ENCODE measurements at regions not wholly inside any gene's neighbourhood (a gene's known extent, or its start where the extent isn't known, plus 50 kb on each side); places are given as distances from the start of the nearest gene placed in this dataset.
"Not testable (repeated sequence)": the region's sequence is repeated elsewhere in the genome, so short reads cannot be mapped to it uniquely, and the experiment has no call there.

- Mint-ChIP-seq H3K36me3 (ENCODE audit: low read depth) (no peaks in the 10 kb centered on the region), H3K27me3 (ENCODE audit: insufficient read depth) (peaks cover 70% of the 10 kb centered on the region), H3K4me3 (no peak overlapping the region), H3K9me3 (peaks cover 10% of the 10 kb centered on the region), H3K4me1 (no peaks in the 10 kb centered on the region), H3K27ac (no peak overlapping the region)
- H3K27me3 ChIP-seq (ENCODE audit: control insufficient read depth, insufficient read depth, low read length, poor library complexity, severe bottlenecking), result no peaks in the 10 kb centered on the region
- H3K9ac ChIP-seq (ENCODE audit: extremely low read depth, low read length, poor library complexity, severe bottlenecking), result no peak overlapping the region
- H3K4me1 ChIP-seq (ENCODE audit: control insufficient read depth, insufficient read depth, low read length), result no peaks in the 10 kb centered on the region
- no peak overlapping the region for H3K27ac ChIP-seq (ENCODE audit: low read depth, low read length)
- no peak for DNase-seq
- no peak for TF ChIP-seq CTCF (conservative IDR thresholded peaks at IDR 0.05)
- H3K9me3 ChIP-seq (ENCODE audit: control insufficient read depth, low read length), result no peaks in the 10 kb centered on the region
- WGBS, 2 experiments (ENCODE audit: insufficient coverage in 1 of 2, insufficient read length in 1 of 2), result 61 to 71% methylated on average over 4 to 5 of the region's 5 CpGs
- no peak overlapping the region for H3K4me3 ChIP-seq (ENCODE audit: low read length)
- no peaks in the 10 kb centered on the region for H3K36me3 ChIP-seq (ENCODE audit: control insufficient read depth, insufficient read depth, low read length)
These were observed 65.5 kb downstream of the RNF187 start for GRCh38 chr1:228552596-228553176.

- H3K27ac ChIP-seq (ENCODE audit: low read depth, low read length), result no peak overlapping the region
These were observed 66.9 kb downstream of the RNF187 start for GRCh38 chr1:228554107-228554506.

DNA sequence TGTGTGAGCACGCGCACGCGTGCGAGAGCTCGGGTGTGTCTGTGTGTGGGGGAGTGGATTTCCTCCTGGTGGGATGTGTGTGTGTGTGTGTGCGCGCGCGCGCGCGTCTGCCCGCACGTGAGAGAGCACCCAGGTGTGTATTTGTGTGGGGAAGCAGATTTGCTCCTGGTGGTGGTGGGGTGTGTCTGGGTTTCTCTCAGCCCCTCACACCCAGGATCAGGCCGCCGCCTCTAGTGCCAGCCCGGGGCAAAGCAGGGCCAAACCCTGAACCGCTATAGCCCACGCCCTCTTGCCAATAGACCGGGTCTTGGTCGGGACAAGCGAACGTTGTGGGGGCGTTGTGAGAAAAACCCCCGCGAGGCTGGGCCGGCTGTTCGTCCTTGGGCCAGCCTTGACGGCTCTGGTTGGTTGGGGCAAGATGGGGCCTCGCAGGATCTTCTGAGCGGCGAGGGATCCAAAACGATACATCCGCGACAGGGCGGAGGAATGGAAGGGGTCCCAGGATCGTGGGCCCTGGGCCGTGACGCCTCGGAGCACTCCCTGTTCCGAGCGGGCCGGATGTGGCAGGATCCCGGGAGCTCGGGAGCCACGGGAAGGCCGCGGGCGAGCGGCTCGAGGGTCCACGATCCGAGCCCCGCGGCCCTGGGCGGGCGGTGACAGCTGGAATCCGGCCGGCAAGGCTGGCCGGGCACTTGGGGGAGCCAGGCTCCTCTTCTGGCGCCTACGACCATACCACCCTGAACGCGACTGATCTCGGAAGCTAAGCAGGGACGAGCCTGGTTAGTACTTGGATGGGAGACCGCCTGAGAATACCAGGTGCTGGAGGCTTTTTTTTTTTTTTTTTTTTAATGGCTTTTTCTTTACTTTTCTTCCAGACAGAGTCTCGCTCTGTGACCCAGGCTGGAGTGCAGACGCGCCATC is 68.2 kb downstream of the RNF187 start:
- Mint-ChIP-seq H3K36me3 (ENCODE audit: low read depth) (no peaks in the 10 kb centered on the region), H3K27me3 (ENCODE audit: insufficient read depth) (peaks cover 50% of the 10 kb centered on the region), H3K9me3 (peaks cover 10% of the 10 kb centered on the region), H3K4me3 (no peak overlapping the region), H3K27ac (no peak overlapping the region), H3K4me1 (no peaks in the 10 kb centered on the region)
- Histone ChIP-seq H3K27me3 (ENCODE audit: control insufficient read depth, insufficient read depth, low read length, poor library complexity, severe bottlenecking) (no peaks in the 10 kb centered on the region), H3K36me3 (ENCODE audit: control insufficient read depth, insufficient read depth, low read length) (no peaks in the 10 kb centered on the region), H3K4me1 (ENCODE audit: control insufficient read depth, insufficient read depth, low read length) (no peaks in the 10 kb centered on the region), H3K4me3 (ENCODE audit: low read length) (no peak overlapping the region), H3K9ac (ENCODE audit: extremely low read depth, low read length, poor library complexity, severe bottlenecking) (no peak overlapping the region), H3K9me3 (ENCODE audit: control insufficient read depth, low read length) (no peaks in the 10 kb centered on the region), H3K27ac (ENCODE audit: low read depth, low read length) (no peak overlapping the region)
- TF ChIP-seq CTCF (conservative IDR thresholded peaks at IDR 0.05), result no peak
- peak; percentile 58 for DNase-seq
- WGBS, 2 experiments (ENCODE audit: insufficient coverage in 1 of 2, insufficient read length in 1 of 2), result 82 to 85% methylated on average over 58 to 71 of the region's 71 CpGs

More at GRCh38 chr1:228554107-228554506, 66.9 kb downstream of the RNF187 start:
- no peaks in the 10 kb centered on the region for H3K4me1 Mint-ChIP-seq
- no peak overlapping the region for H3K4me3 ChIP-seq (ENCODE audit: low read length)
- H3K9me3 Mint-ChIP-seq, result peaks cover 10% of the 10 kb centered on the region
- no peaks in the 10 kb centered on the region for H3K27me3 ChIP-seq (ENCODE audit: control insufficient read depth, insufficient read depth, low read length, poor library complexity, severe bottlenecking)
- no peak for DNase-seq
- H3K36me3 ChIP-seq (ENCODE audit: control insufficient read depth, insufficient read depth, low read length), result no peaks in the 10 kb centered on the region
- H3K4me3 Mint-ChIP-seq, result no peak overlapping the region
- no peak for TF ChIP-seq CTCF (conservative IDR thresholded peaks at IDR 0.05)
- H3K4me1 ChIP-seq (ENCODE audit: control insufficient read depth, insufficient read depth, low read length), result no peaks in the 10 kb centered on the region
- H3K9me3 ChIP-seq (ENCODE audit: control insufficient read depth, low read length), result no peaks in the 10 kb centered on the region
- no peak overlapping the region for H3K27ac Mint-ChIP-seq
- peaks cover 61% of the 10 kb centered on the region for H3K27me3 Mint-ChIP-seq (ENCODE audit: insufficient read depth)
- no peaks in the 10 kb centered on the region for H3K36me3 Mint-ChIP-seq (ENCODE audit: low read depth)
- WGBS, 2 experiments (ENCODE audit: insufficient coverage in 1 of 2, insufficient read length in 1 of 2), result 68 to 82% methylated on average over 5 to 6 of the region's 6 CpGs
- H3K9ac ChIP-seq (ENCODE audit: extremely low read depth, low read length, poor library complexity, severe bottlenecking), result no peak overlapping the region

GRCh38 chr1:228556634-228557430 is 69.7 kb downstream of the RNF187 start:
- not testable (repeated sequence) for H3K36me3 Mint-ChIP-seq (ENCODE audit: low read depth); H3K27ac Mint-ChIP-seq; DNase-seq; H3K27me3 ChIP-seq (ENCODE audit: control insufficient read depth, insufficient read depth, low read length, poor library complexity, severe bottlenecking); H3K9me3 ChIP-seq (ENCODE audit: control insufficient read depth, low read length); H3K4me3 Mint-ChIP-seq; H3K27ac ChIP-seq (ENCODE audit: low read depth, low read length); H3K9ac ChIP-seq (ENCODE audit: extremely low read depth, low read length, poor library complexity, severe bottlenecking); H3K4me1 Mint-ChIP-seq; H3K36me3 ChIP-seq (ENCODE audit: control insufficient read depth, insufficient read depth, low read length); H3K9me3 Mint-ChIP-seq; H3K4me3 ChIP-seq (ENCODE audit: low read length); H3K4me1 ChIP-seq (ENCODE audit: control insufficient read depth, insufficient read depth, low read length)
- peaks cover 35% of the 10 kb centered on the region for H3K27me3 Mint-ChIP-seq (ENCODE audit: insufficient read depth)
- WGBS, 2 experiments (ENCODE audit: insufficient coverage in 1 of 2, insufficient read length in 1 of 2), result 60% methylated on average over 15 of the region's 66 CpGs; no CpG with 5 or more reads in 1 of the 2 experiments
